ENCODE measurements at regions not wholly inside any gene's neighbourhood (a gene's known extent, or its start where the extent isn't known, plus 50 kb on each side); places are given as distances from the start of the nearest gene placed in this dataset.

DNA sequence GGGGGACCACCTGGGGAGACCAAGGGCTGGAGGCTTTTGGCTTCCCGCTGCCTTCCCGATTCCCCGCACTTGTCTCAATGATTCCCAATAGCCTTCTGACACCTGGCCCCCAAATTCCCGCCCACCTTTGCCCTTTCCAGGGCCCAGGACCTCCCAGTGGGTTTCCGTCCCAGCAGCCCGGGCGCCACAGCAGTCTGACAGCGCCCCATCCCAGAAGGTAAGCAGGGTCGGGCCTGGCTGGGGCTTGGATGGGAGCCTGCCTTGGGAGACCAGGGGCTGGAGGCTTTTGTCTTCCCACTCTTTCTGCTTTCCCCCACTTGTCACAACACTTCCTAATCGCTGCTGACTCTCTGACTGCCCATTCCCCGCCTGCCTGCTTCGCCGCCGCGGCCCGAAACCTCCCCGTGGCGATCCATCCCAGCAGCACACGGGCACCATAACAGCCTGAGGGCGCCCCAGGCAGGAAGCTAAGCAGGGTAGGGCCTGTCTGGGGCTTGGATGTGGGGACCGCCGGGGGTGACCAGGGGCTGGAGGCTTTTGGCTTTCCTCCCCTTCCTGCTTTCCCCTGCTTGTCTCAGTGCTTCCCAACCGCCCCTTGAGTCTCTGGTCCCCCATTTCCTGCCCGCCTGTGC is 2289.3 kb downstream of the TP53TG3F start:
- H3K9ac ChIP-seq (ENCODE audit: low read length), result no peak overlapping the region
- H3K4me3 ChIP-seq (ENCODE audit: low read length), result no peak overlapping the region
- H3K36me3 ChIP-seq (replicated peaks; ENCODE audit: low read depth, low read length), result no peaks in the 10 kb centered on the region
- H2AFZ ChIP-seq (ENCODE audit: low read depth, low read length), result no peak overlapping the region
- H3K27me3 ChIP-seq (ENCODE audit: low read depth, low read length), result no peaks in the 10 kb centered on the region
- H3K9me3 ChIP-seq (ENCODE audit: insufficient read depth, low read length), result no peaks in the 10 kb centered on the region
- H3K79me2 ChIP-seq (ENCODE audit: low read length), result no peaks in the 10 kb centered on the region
- H4K20me1 ChIP-seq (ENCODE audit: insufficient read depth, low read length), result no peaks in the 10 kb centered on the region
- no peak overlapping the region for H3K27ac ChIP-seq (ENCODE audit: low read length)
- H3K4me1 ChIP-seq (ENCODE audit: low read length), result no peaks in the 10 kb centered on the region
- no peak overlapping the region for H3K4me2 ChIP-seq (ENCODE audit: low read length)
- TF ChIP-seq, protein P1, sequence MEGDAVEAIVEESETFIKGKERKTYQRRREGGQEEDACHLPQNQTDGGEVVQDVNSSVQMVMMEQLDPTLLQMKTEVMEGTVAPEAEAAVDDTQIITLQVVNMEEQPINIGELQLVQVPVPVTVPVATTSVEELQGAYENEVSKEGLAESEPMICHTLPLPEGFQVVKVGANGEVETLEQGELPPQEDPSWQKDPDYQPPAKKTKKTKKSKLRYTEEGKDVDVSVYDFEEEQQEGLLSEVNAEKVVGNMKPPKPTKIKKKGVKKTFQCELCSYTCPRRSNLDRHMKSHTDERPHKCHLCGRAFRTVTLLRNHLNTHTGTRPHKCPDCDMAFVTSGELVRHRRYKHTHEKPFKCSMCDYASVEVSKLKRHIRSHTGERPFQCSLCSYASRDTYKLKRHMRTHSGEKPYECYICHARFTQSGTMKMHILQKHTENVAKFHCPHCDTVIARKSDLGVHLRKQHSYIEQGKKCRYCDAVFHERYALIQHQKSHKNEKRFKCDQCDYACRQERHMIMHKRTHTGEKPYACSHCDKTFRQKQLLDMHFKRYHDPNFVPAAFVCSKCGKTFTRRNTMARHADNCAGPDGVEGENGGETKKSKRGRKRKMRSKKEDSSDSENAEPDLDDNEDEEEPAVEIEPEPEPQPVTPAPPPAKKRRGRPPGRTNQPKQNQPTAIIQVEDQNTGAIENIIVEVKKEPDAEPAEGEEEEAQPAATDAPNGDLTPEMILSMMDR (IDR thresholded peaks at IDR 0.05; ENCODE audit: low read depth, low read length), result no peak
- TF ChIP-seq EZH2phosphoT487 (IDR thresholded peaks at IDR 0.05; ENCODE audit: low read depth), result no peak

DNA sequence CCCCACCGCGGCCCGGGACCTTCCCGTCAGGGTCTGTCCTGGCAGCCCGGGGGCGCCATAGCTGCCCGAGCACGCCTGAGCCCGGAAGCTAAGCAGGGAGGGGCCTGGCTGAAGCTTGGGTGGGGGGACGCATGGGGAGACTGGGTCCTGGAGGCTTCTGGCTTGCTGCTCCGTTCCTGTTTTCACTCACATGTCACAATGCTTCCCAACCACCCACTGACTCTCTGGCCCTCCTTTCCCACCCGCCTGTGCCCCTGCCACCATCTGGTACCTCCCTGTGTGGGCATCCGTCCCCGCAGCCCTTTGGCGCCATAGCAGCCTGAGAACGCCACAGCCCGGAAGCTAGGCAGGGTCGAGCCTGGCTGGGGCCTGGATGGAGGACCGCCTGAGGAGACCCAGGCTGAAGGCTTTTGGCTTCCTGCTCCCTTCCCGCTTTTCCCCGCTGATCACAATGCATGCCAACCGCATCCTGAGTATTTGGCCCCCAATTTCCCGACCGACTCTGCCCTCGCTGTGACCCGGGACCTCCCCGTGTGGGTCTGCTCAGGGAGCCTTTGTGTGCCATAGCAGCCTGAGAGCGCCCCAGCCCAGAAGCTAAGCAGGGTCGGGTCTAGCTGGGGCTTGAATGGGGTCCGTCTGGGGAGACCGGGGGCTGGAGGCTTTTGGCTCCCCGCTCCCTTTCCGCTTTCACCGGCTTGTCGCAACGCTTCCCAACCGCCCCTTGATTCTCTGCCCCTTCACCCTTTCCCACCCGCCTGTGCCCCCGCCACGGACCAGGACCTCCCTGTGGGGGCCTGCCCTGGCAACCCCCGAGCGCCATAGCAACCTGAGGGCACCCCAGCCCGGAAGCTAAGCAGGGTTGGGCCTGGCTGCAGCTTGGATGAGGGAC is 2290.1 kb downstream of the TP53TG3F start:
- Histone ChIP-seq H3K79me2 (ENCODE audit: low read length) (no peaks in the 10 kb centered on the region), H3K9me3 (ENCODE audit: insufficient read depth, low read length) (no peaks in the 10 kb centered on the region), H3K36me3 (replicated peaks; ENCODE audit: low read depth, low read length) (no peaks in the 10 kb centered on the region), H3K4me2 (ENCODE audit: low read length) (no peak overlapping the region), H3K27ac (ENCODE audit: low read length) (no peak overlapping the region), H3K27me3 (ENCODE audit: low read depth, low read length) (no peaks in the 10 kb centered on the region), H3K4me1 (ENCODE audit: low read length) (no peaks in the 10 kb centered on the region), H3K4me3 (ENCODE audit: low read length) (no peak overlapping the region), H3K9ac (ENCODE audit: low read length) (no peak overlapping the region), H2AFZ (ENCODE audit: low read depth, low read length) (no peak overlapping the region), H4K20me1 (ENCODE audit: insufficient read depth, low read length) (no peaks in the 10 kb centered on the region)
- TF ChIP-seq, protein P1 (IDR thresholded peaks at IDR 0.05; ENCODE audit: low read depth, low read length), result no peak
- no peak for TF ChIP-seq EZH2phosphoT487 (IDR thresholded peaks at IDR 0.05; ENCODE audit: low read depth)

DNA sequence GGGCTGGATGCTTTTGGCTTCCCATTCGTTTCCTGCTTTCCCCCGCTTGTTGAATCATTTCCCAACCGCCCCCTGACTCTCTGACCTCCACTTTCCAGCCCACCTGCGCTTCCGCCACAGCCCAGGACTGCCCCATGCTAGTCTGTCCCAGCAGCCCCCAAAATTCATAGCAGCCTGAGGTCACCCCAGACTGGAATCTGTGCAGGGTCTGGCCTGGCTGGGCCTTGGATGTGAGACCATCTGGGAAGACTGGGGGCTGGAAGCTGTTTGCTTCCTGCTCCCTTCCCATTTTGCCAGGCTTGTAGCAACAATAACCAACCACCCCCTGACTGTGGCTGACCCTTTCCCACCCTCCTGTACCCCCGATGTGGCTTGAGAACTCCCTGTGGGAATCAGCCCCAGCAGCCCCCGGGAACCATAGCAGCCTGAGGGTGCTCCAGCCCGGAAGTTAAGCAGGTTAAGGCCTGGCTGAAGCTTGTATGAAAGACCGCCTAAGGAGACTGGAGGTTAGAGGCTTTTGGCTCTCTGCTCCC is 2290.8 kb downstream of the TP53TG3F start:
- H3K4me3 ChIP-seq (ENCODE audit: low read length), result no peak overlapping the region
- H3K9ac ChIP-seq (ENCODE audit: low read length), result no peak overlapping the region
- H3K4me1 ChIP-seq (ENCODE audit: low read length), result no peaks in the 10 kb centered on the region
- H3K79me2 ChIP-seq (ENCODE audit: low read length), result no peaks in the 10 kb centered on the region
- no peak overlapping the region for H3K27ac ChIP-seq (ENCODE audit: low read length)
- no peaks in the 10 kb centered on the region for H4K20me1 ChIP-seq (ENCODE audit: insufficient read depth, low read length)
- no peaks in the 10 kb centered on the region for H3K9me3 ChIP-seq (ENCODE audit: insufficient read depth, low read length)
- H2AFZ ChIP-seq (ENCODE audit: low read depth, low read length), result no peak overlapping the region
- no peak overlapping the region for H3K4me2 ChIP-seq (ENCODE audit: low read length)
- no peak for TF ChIP-seq EZH2phosphoT487 (IDR thresholded peaks at IDR 0.05; ENCODE audit: low read depth)
- TF ChIP-seq, protein P1 (IDR thresholded peaks at IDR 0.05; ENCODE audit: low read depth, low read length), result no peak
- H3K36me3 ChIP-seq (replicated peaks; ENCODE audit: low read depth, low read length), result no peaks in the 10 kb centered on the region
- H3K27me3 ChIP-seq (ENCODE audit: low read depth, low read length), result no peaks in the 10 kb centered on the region

DNA sequence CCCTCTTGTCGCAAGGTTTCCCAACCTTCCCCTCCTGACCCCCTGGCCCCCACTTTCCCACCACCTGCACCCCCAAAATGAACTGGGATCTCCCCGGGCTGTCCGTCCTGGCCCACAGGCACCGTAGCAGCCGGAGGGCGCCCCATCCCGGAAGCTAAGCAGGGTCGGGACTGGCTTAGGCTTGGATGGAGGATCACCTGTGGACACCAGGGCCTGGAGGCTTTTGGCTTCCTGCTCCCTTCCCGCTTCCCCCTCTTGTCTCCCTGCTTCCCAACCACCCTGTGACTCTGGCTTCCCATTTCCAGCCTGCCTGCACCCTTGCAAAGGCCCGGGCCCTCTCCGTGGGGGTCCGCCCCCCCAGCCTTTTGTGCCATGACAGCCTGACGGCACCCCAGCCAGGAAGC is 2291.3 kb downstream of the TP53TG3F start:
- Histone ChIP-seq H4K20me1 (ENCODE audit: insufficient read depth, low read length) (no peaks in the 10 kb centered on the region), H3K4me3 (ENCODE audit: low read length) (no peak overlapping the region), H3K27me3 (ENCODE audit: low read depth, low read length) (no peaks in the 10 kb centered on the region), H3K4me2 (ENCODE audit: low read length) (no peak overlapping the region), H3K36me3 (replicated peaks; ENCODE audit: low read depth, low read length) (no peaks in the 10 kb centered on the region), H3K9ac (ENCODE audit: low read length) (no peak overlapping the region), H3K79me2 (ENCODE audit: low read length) (no peaks in the 10 kb centered on the region), H3K4me1 (ENCODE audit: low read length) (no peaks in the 10 kb centered on the region), H3K27ac (ENCODE audit: low read length) (no peak overlapping the region), H2AFZ (ENCODE audit: low read depth, low read length) (no peak overlapping the region), H3K9me3 (ENCODE audit: insufficient read depth, low read length) (no peaks in the 10 kb centered on the region)
- TF ChIP-seq, protein P1 (IDR thresholded peaks at IDR 0.05; ENCODE audit: low read depth, low read length), result no peak
- no peak for TF ChIP-seq EZH2phosphoT487 (IDR thresholded peaks at IDR 0.05; ENCODE audit: low read depth)

Measured in OCI-LY3 (cell line).